Daoy (cell line): ENCODE measurements at regions not wholly inside any gene's neighbourhood (a gene's known extent, or its start where the extent isn't known, plus 50 kb on each side); places are given as distances from the start of the nearest gene placed in this dataset.

ENCODE experiments used
- DNase-seq: peaks from one replicate; pipeline ENCODE4 v3.0.0-alpha.2; 2015; ENCODE audit warnings: low read depth

GRCh38 chr20:62527781-62528180, 52.0 kb upstream of the GATA5 start:
- no peak for DNase-seq

GRCh38 chr20:62528983-62529891, 53.4 kb upstream of the GATA5 start:
- DNase-seq, result no peak

- no peak for DNase-seq
These were observed 54.3 kb upstream of the GATA5 start for GRCh38 chr20:62529896-62530642.

GRCh38 chr20:62530643-62531032, 54.8 kb upstream of the GATA5 start:
- no peak for DNase-seq

- DNase-seq, result no peak
These were observed 55.4 kb upstream of the GATA5 start for GRCh38 chr20:62531046-62531838.

GRCh38 chr20:62532921-62533320, 57.1 kb upstream of the GATA5 start:
- DNase-seq, result no peak

- DNase-seq, result no peak
These were observed 58.0 kb upstream of the GATA5 start for GRCh38 chr20:62533591-62534495.

- DNase-seq, result no peak
These were observed 58.9 kb upstream of the GATA5 start for GRCh38 chr20:62534526-62535221.

GRCh38 chr20:62535282-62535811, 59.6 kb upstream of the GATA5 start:
- no peak for DNase-seq

- peak; percentile 34 for DNase-seq
These were observed 60.2 kb upstream of the GATA5 start for GRCh38 chr20:62535964-62536363.

GRCh38 chr20:62536871-62537401, 61.1 kb upstream of the GATA5 start:
- peak; percentile 34 for DNase-seq

- DNase-seq, result no peak
These were observed 62.0 kb upstream of the GATA5 start for GRCh38 chr20:62537649-62538292.

GRCh38 chr20:62539198-62540045, 63.6 kb upstream of the GATA5 start:
- DNase-seq, result no peak

- no peak for DNase-seq
These were observed 64.7 kb upstream of the GATA5 start for GRCh38 chr20:62540504-62540903.

- DNase-seq, result no peak
These were observed 67.1 kb upstream of the GATA5 start for GRCh38 chr20:62542862-62543261.

GRCh38 chr20:62543470-62544302, 67.9 kb upstream of the GATA5 start:
- no peak for DNase-seq

- no peak for DNase-seq
These were observed 68.8 kb upstream of the GATA5 start for GRCh38 chr20:62544505-62545055.
